Hematopoietic multipotent progenitor cell treated with erythropoietin and hydrocortisone succinate and interleukin-3 and kit ligand, for 6 days (in vitro differentiated cells): ENCODE measurements at regions not wholly inside any gene's neighbourhood (a gene's known extent, or its start where the extent isn't known, plus 50 kb on each side); places are given as distances from the start of the nearest gene placed in this dataset.
A peak's percentile ranks its signal among the peaks of the same experiment; 100 is the strongest.
"Not testable (repeated sequence)": the region's sequence is repeated elsewhere in the genome, so short reads cannot be mapped to it uniquely, and the experiment has no call there.

Experiments
- DNase-seq: peaks from one replicate; pipeline ENCODE4 v3.0.0-alpha.2; 2015

GRCh38 chr13:93023929-93024328 lies 202.7 kb upstream of the GPC6 start:
- no peak for DNase-seq

GRCh38 chr13:93025984-93026383 lies 200.6 kb upstream of the GPC6 start:
- DNase-seq: no peak

GRCh38 chr13:93029536-93029935 lies 197.1 kb upstream of the GPC6 start:
- DNase-seq: no peak

GRCh38 chr13:93036380-93036779 lies 190.2 kb upstream of the GPC6 start:
- no peak for DNase-seq

DNA sequence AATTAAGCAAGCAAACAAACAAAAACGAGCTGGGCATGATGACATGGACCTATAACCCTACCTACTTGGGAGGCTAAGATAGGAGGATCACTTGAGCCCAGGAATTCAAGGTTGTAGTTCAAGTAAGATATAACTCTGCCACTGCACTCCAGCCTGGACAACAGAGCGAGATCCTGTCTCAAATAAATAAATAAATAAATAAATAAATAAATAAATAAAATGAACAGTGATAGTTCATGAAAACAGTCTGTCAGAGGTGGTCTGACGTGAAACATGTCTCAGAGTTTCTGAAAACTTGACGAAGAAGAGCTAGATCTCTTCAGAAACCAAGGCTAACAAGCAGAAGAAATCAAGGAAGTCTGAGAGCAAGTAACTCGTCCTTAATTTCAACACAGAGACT lies 188.8 kb upstream of the GPC6 start:
- DNase-seq: no peak

DNA sequence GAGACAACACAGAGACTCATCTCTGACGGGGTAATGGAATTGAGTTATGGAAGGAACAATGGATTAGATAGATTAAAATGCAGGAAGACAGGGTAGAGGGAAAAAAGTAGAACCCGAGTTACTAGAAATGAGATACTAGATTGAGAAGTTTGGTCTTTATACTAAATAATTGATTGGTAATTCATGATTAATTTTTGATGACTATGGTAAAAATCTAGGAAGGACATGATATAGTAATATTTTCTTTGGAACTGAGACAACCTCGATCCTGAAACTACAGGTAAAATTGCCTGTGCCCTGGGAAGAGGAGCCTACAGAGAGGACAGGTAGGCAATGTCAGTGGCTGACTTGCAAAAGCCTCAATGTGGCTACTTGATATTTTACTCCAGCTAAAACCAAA lies 188.4 kb upstream of the GPC6 start:
- no peak for DNase-seq

DNA sequence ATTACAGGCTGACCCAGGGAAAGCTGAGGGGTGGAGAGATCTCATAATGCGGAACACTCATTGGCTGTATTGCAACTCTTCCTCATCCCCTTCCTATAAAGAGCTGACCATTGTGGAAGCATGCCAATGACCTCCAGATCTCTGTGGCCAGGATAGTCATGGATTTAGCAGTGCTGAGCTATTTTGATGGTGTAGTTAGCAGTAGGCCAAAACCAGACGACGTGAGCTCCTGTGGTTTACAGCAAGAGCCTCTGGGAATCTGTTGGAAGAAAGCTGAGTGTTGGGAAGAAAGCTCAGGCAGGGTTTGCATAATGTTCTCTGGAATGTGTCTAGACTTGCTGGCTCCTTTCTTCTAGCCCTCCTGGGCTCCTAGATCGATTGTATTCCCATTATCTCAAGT lies 187.5 kb upstream of the GPC6 start:
- no peak for DNase-seq

DNA sequence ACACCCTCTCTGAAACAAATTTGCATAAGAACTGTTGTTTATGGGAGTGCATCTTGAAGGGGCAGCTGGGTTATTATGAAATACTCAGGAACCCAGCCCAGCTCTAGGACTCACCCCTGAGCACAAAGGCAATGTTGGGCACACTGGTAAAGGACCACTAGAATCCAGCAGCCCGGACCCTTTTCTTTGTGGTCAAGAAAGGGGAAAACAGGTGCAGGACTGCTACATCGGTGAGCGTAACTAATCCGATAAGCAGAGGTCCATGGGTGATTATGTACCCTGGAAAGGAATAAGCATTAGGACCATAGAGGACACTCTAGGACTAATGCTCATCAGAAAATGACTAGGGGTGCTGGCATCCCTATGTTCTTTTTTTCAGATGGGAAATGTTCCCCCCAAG lies 185.0 kb upstream of the GPC6 start:
- not testable (repeated sequence) for DNase-seq

GRCh38 chr13:93045836-93046235 lies 180.8 kb upstream of the GPC6 start:
- DNase-seq: no peak

GRCh38 chr13:93055233-93055632 lies 171.4 kb upstream of the GPC6 start:
- DNase-seq: no peak

DNA sequence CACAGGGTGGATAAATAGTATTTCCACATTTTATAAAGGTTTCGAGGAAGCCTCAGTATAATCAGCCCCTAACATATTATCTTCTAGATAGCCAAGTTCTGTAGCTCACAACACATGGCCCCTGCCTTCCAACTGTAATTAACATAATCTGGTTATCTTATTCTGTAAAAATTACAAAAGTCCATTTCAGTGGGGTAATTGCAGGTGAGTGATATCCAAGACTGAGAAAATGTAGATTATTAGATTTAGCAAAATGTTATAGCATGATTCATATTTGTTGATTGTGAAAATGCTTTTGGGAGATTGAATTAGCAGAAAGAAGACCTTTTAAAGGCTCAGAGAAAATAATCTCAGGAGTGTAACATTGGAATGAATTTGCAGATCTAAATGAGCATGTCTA lies 168.3 kb upstream of the GPC6 start:
- no peak for DNase-seq

GRCh38 chr13:93060144-93060543 lies 166.5 kb upstream of the GPC6 start:
- DNase-seq: no peak

- DNase-seq: no peak
Observed at GRCh38 chr13:93066187-93066586, 160.4 kb upstream of the GPC6 start.

GRCh38 chr13:93079294-93079693 lies 147.3 kb upstream of the GPC6 start:
- DNase-seq: no peak

GRCh38 chr13:93080166-93080565 lies 146.4 kb upstream of the GPC6 start:
- DNase-seq: no peak

DNA sequence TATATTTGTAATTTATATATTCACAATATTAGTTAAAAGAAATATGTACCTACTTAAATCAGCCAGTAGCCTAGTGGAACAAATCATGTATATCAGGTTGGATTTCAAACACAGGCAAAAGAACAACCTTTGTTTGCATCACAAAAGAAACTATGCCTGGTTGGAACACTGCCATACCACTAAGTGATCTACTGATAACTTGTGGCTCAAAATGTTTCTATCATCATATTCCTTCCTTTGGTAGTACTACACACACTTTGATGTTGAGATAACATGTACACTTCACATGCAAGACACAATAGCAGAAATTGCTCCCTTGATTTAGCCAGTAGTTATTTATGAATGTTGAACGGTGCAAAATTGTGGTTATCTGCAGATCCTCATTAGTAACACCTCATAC lies 146.0 kb upstream of the GPC6 start:
- DNase-seq: peak; percentile 28

- DNase-seq: peak; percentile 5
Observed at GRCh38 chr13:93086329-93086728, 140.3 kb upstream of the GPC6 start.

GRCh38 chr13:93098972-93099371 lies 127.6 kb upstream of the GPC6 start:
- no peak for DNase-seq

GRCh38 chr13:93101226-93101734 lies 125.3 kb upstream of the GPC6 start:
- no peak for DNase-seq

DNA sequence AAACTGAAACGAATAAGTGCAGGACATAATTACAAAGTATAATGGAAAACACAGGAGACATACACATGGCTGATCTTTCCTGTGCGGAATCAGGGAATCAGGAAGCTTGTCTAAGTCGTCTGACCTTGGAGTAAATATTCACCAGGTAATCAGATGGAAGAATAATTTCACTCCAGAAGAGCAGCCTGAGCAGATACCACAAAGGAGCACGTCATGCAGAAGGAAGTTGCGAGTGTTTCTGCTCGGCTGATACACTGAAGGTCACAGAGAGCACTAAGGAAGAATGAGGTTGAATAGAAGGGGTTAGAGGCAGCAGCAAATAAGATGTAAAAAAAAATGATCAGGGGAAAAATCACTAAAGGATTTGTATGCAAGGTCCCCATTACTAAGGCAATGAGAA lies 122.3 kb upstream of the GPC6 start:
- DNase-seq: no peak

DNA sequence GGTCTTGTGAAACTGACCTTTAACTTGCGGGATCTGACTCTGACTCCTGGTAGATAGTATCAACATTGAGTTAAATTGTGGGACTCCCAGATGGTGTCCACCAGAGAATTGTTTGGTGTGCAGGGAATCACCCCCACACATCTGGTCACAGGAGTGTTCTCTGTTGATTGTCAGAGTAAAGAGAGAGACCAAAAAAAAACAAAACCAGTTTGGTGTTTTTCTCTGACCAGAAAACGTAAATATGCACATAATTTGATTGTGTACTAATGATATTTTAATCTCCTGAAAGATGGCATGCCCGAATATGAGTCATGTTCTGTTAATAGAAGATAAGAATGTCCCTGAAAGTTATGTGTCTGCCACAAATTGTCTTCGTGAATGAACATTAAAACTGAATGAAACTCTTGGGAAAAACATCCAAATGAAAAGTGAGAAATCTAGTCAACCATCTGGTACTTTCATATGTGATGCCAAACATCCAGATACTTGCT lies 118.5 kb upstream of the GPC6 start:
- DNase-seq: no peak

GRCh38 chr13:93116809-93117208 lies 109.8 kb upstream of the GPC6 start:
- DNase-seq: peak; percentile 1

GRCh38 chr13:93118081-93118615 lies 108.5 kb upstream of the GPC6 start:
- no peak for DNase-seq

GRCh38 chr13:93140912-93141311 lies 85.7 kb upstream of the GPC6 start:
- no peak for DNase-seq

DNA sequence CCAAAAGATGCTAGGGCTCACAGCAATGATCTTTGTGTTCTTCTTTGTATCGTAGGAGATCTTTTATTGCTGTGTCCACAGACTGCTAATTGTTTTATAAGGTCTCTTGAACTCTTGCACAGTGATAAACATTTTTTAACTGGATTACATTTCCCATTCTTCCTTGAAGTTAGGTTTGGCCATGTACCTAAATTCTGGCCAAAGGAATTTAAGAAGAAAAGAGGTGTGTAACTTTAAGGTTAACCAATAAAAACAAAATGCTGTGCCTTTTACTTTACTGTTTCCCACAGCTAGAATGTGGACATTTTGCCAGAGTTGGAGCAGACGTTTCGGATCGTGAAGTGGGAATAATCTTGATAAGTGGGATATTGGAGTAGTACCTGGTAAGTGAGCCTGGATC lies 82.6 kb upstream of the GPC6 start:
- DNase-seq: no peak

DNA sequence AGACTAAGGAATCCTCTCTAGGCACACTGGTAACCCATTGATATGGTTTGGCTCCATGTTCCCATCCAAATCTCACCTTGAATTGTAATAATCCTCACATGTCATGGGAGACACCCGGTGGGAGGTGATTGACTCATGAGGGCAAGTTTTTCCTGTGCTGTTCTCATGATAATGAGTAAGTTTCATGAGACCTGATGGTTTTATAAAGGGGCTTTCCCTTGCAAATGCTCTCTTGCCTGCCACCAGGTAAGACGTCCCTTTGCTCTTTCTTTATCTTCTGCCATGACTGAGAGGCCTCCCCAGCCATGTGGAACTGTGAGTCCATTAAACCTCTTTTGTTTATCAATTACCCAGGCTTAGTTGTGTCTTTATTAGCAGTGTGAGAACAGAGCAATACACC lies 81.4 kb upstream of the GPC6 start:
- no peak for DNase-seq
